ENCODE measurements at regions not wholly inside any gene's neighbourhood (a gene's known extent, or its start where the extent isn't known, plus 50 kb on each side); places are given as distances from the start of the nearest gene placed in this dataset.
"Not testable (repeated sequence)": the region's sequence is repeated elsewhere in the genome, so short reads cannot be mapped to it uniquely, and the experiment has no call there.

DNA sequence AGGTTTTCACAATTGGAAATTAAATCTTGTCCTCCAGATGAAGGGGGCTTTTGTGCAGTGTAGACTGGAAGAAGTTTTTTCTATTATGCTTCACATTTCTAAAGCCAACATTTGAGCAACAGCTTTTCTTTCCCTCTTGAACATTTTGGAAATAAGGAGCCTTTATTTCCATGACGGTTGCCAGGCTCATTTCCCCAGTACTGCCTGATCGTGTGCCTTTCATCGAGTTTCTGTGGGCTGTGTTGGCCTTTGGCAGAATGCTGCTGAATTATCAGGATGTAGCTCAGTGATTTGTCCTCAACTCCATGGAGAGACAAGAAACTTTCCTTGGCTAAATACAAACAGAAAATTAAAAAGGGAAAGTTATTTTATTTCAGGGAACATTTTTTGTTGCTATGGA is 314.8 kb upstream of the LRRC3B start:
- Histone ChIP-seq H3K27ac (ENCODE audit: low read length) (no peak overlapping the region), H3F3A (ENCODE audit: insufficient read depth, low read length, poor library complexity, severe bottlenecking) (no peaks in the 10 kb centered on the region), H4K20me1 (ENCODE audit: insufficient read depth) (no peaks in the 10 kb centered on the region), H3K27me3 (ENCODE audit: insufficient read depth, low read depth, low read length) (no peaks in the 10 kb centered on the region), H3K9me2 (ENCODE audit: insufficient read depth, low read length) (no peaks in the 10 kb centered on the region), H3K4me2 (ENCODE audit: low read length) (no peak overlapping the region), H3K79me2 (replicated peaks; ENCODE audit: insufficient read depth, low read length) (no peaks in the 10 kb centered on the region), H2AFZ (ENCODE audit: low read depth, low read length) (no peak overlapping the region), H3K9me3 (ENCODE audit: low read length) (no peaks in the 10 kb centered on the region), H3K4me3 (ENCODE audit: low read length) (no peak overlapping the region), H3K9ac (ENCODE audit: low read length) (no peak overlapping the region), H3K36me3 (ENCODE audit: insufficient read depth, low read length) (no peaks in the 10 kb centered on the region)
- no peak for TF ChIP-seq CTCF (IDR thresholded peaks at IDR 0.05; ENCODE audit: poor library complexity, severe bottlenecking)
- no peak for TF ChIP-seq EP300 (conservative IDR thresholded peaks at IDR 0.05; ENCODE audit: poor library complexity, severe bottlenecking)
- no peak for TF ChIP-seq SMC3 (conservative IDR thresholded peaks at IDR 0.05; ENCODE audit: poor library complexity)
- no peak for TF ChIP-seq TAF1 (IDR thresholded peaks at IDR 0.05; ENCODE audit: low read depth)
- no peak for TF ChIP-seq REST (IDR thresholded peaks at IDR 0.05; ENCODE audit: borderline replicate concordance)
- TF ChIP-seq EZH2 (IDR thresholded peaks at IDR 0.05; ENCODE audit: borderline replicate concordance, insufficient read depth, low read length, poor library complexity, severe bottlenecking) = no peak
- TF ChIP-seq POLR2AphosphoS5 (IDR thresholded peaks at IDR 0.05) = no peak
- TF ChIP-seq MXI1 (conservative IDR thresholded peaks at IDR 0.05; ENCODE audit: poor library complexity, severe bottlenecking) = no peak
- no peak for TF ChIP-seq RAD21 (conservative IDR thresholded peaks at IDR 0.05)

- Histone ChIP-seq H3K4me3 (ENCODE audit: low read length) (no peak overlapping the region), H3K36me3 (ENCODE audit: insufficient read depth, low read length) (no peaks in the 10 kb centered on the region), H3K27ac (ENCODE audit: low read length) (no peak overlapping the region), H3K9ac (ENCODE audit: low read length) (no peak overlapping the region), H3F3A (ENCODE audit: insufficient read depth, low read length, poor library complexity, severe bottlenecking) (no peaks in the 10 kb centered on the region), H4K20me1 (ENCODE audit: insufficient read depth) (no peaks in the 10 kb centered on the region), H2AFZ (ENCODE audit: low read depth, low read length) (no peak overlapping the region), H3K79me2 (replicated peaks; ENCODE audit: insufficient read depth, low read length) (no peaks in the 10 kb centered on the region), H3K4me2 (ENCODE audit: low read length) (no peak overlapping the region), H3K9me2 (ENCODE audit: insufficient read depth, low read length) (no peaks in the 10 kb centered on the region), H3K9me3 (ENCODE audit: low read length) (no peaks in the 10 kb centered on the region), H3K27me3 (ENCODE audit: insufficient read depth, low read depth, low read length) (no peaks in the 10 kb centered on the region)
- no peak for TF ChIP-seq REST (IDR thresholded peaks at IDR 0.05; ENCODE audit: borderline replicate concordance)
- no peak for TF ChIP-seq POLR2AphosphoS5 (IDR thresholded peaks at IDR 0.05)
- no peak for TF ChIP-seq MXI1 (conservative IDR thresholded peaks at IDR 0.05; ENCODE audit: poor library complexity, severe bottlenecking)
- TF ChIP-seq CTCF (IDR thresholded peaks at IDR 0.05; ENCODE audit: poor library complexity, severe bottlenecking) = no peak
- no peak for TF ChIP-seq TAF1 (IDR thresholded peaks at IDR 0.05; ENCODE audit: low read depth)
- no peak for TF ChIP-seq EP300 (conservative IDR thresholded peaks at IDR 0.05; ENCODE audit: poor library complexity, severe bottlenecking)
- TF ChIP-seq EZH2 (IDR thresholded peaks at IDR 0.05; ENCODE audit: borderline replicate concordance, insufficient read depth, low read length, poor library complexity, severe bottlenecking) = no peak
- no peak for TF ChIP-seq RAD21 (conservative IDR thresholded peaks at IDR 0.05)
- no peak for TF ChIP-seq SMC3 (conservative IDR thresholded peaks at IDR 0.05; ENCODE audit: poor library complexity)
These were observed 314.1 kb upstream of the LRRC3B start for GRCh38 chr3:26308454-26308853.

GRCh38 chr3:26309536-26309935 is 313.0 kb upstream of the LRRC3B start:
- not testable (repeated sequence) for H3K4me3 ChIP-seq (ENCODE audit: low read length); H3F3A ChIP-seq (ENCODE audit: insufficient read depth, low read length, poor library complexity, severe bottlenecking); H3K4me2 ChIP-seq (ENCODE audit: low read length); H3K9me3 ChIP-seq (ENCODE audit: low read length); H3K9ac ChIP-seq (ENCODE audit: low read length); H3K79me2 ChIP-seq (replicated peaks; ENCODE audit: insufficient read depth, low read length); H3K27me3 ChIP-seq (ENCODE audit: insufficient read depth, low read depth, low read length); H2AFZ ChIP-seq (ENCODE audit: low read depth, low read length); H3K27ac ChIP-seq (ENCODE audit: low read length); H3K9me2 ChIP-seq (ENCODE audit: insufficient read depth, low read length); H4K20me1 ChIP-seq (ENCODE audit: insufficient read depth); H3K36me3 ChIP-seq (ENCODE audit: insufficient read depth, low read length)

Measured in neural cell (in vitro differentiated cells).